ENCODE measurements at regions not wholly inside any gene's neighbourhood (a gene's known extent, or its start where the extent isn't known, plus 50 kb on each side); places are given as distances from the start of the nearest gene placed in this dataset.
"Not testable (repeated sequence)": the region's sequence is repeated elsewhere in the genome, so short reads cannot be mapped to it uniquely, and the experiment has no call there.

DNA sequence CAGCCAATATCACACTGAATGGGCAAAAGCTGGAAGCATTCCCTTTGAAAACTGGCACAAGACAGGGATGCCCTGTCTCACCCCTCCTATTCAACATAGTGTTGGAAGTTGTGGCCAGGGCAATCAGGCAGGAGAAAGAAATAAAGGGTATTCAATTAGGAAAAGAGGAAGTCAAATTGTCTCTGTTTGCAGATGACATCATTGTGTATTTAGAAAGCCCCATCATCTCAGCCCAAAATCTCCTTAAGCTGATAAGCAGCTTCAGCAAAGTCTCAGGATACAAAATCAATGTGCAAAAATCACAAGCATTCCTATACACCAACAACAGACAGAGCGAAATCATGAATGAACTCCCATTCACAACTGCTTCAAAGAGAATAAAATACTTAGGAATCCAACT lies 223.2 kb downstream of the MEX3B start:
- TF ChIP-seq, protein P1, sequence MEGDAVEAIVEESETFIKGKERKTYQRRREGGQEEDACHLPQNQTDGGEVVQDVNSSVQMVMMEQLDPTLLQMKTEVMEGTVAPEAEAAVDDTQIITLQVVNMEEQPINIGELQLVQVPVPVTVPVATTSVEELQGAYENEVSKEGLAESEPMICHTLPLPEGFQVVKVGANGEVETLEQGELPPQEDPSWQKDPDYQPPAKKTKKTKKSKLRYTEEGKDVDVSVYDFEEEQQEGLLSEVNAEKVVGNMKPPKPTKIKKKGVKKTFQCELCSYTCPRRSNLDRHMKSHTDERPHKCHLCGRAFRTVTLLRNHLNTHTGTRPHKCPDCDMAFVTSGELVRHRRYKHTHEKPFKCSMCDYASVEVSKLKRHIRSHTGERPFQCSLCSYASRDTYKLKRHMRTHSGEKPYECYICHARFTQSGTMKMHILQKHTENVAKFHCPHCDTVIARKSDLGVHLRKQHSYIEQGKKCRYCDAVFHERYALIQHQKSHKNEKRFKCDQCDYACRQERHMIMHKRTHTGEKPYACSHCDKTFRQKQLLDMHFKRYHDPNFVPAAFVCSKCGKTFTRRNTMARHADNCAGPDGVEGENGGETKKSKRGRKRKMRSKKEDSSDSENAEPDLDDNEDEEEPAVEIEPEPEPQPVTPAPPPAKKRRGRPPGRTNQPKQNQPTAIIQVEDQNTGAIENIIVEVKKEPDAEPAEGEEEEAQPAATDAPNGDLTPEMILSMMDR (IDR thresholded peaks at IDR 0.05): not testable (repeated sequence)
- not testable (repeated sequence) for TF ChIP-seq POLR2A (IDR thresholded peaks at IDR 0.05)

Data from esophagus squamous epithelium (tissue), 4 donors.